ENCODE measurements at regions not wholly inside any gene's neighbourhood (a gene's known extent, or its start where the extent isn't known, plus 50 kb on each side); places are given as distances from the start of the nearest gene placed in this dataset.

DNA sequence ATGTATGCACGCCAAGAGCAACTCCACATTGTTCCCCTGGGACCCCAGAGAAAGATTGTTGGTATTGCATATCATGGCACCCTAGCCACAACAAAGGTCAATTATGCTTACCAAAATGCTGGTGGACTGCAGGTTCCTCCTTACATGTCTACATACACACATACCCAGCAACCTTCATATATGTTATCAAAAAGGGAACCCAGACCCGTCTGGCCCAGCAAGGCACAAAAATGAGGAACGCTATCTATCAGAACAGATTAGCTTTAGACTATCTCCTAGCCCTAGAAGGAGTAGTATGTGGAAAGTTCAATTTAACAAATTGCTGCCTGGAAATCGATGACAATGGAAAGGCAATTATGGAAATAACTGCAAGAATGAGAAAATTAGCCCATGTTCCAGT is 61.5 kb downstream of the DHRS2 start:
- TF ChIP-seq CTCF (conservative IDR thresholded peaks at IDR 0.05; ENCODE audit: low read depth, low read length) (no peak), EZH2phosphoT487 (IDR thresholded peaks at IDR 0.05; ENCODE audit: borderline replicate concordance, low read length) (no peak)

Data from PC-3 (cell line).